ENCODE measurements at regions not wholly inside any gene's neighbourhood (a gene's known extent, or its start where the extent isn't known, plus 50 kb on each side); places are given as distances from the start of the nearest gene placed in this dataset.

GRCh38 chr2:224276251-224276650 lies 125.7 kb downstream of the FAM124B start:
- Histone ChIP-seq H3K36me3 (ENCODE audit: insufficient read depth, low read length) (no peaks in the 10 kb centered on the region), H3K9me2 (replicated peaks; ENCODE audit: insufficient read depth, low read length) (no peaks in the 10 kb centered on the region), H3K4me2 (ENCODE audit: low read depth, low read length, poor library complexity, severe bottlenecking) (no peak overlapping the region), H3K9me3 (ENCODE audit: low read length) (no peaks in the 10 kb centered on the region), H2AFZ (ENCODE audit: low read length) (no peak overlapping the region), H3K27ac (ENCODE audit: low read length) (no peak overlapping the region), H3K27me3 (ENCODE audit: low read length) (no peaks in the 10 kb centered on the region), H3K4me1 (ENCODE audit: low read length) (no peaks in the 10 kb centered on the region), H3K79me2 (ENCODE audit: low read length) (no peaks in the 10 kb centered on the region), H3K9ac (ENCODE audit: low read length) (no peak overlapping the region), H3K4me3 (ENCODE audit: low read length) (no peak overlapping the region), H4K20me1 (ENCODE audit: insufficient read depth, low read depth, low read length) (no peaks in the 10 kb centered on the region)
- DNase-seq, result no peak

GRCh38 chr2:224272237-224272910 lies 129.5 kb downstream of the FAM124B start:
- Histone ChIP-seq H3K9me3 (ENCODE audit: low read length) (no peaks in the 10 kb centered on the region), H4K20me1 (ENCODE audit: insufficient read depth, low read depth, low read length) (no peaks in the 10 kb centered on the region), H3K4me1 (ENCODE audit: low read length) (no peaks in the 10 kb centered on the region), H3K9me2 (replicated peaks; ENCODE audit: insufficient read depth, low read length) (no peaks in the 10 kb centered on the region), H3K4me3 (ENCODE audit: low read length) (no peak overlapping the region), H3K36me3 (ENCODE audit: insufficient read depth, low read length) (no peaks in the 10 kb centered on the region), H2AFZ (ENCODE audit: low read length) (no peak overlapping the region), H3K79me2 (ENCODE audit: low read length) (no peaks in the 10 kb centered on the region), H3K9ac (ENCODE audit: low read length) (no peak overlapping the region), H3K4me2 (ENCODE audit: low read depth, low read length, poor library complexity, severe bottlenecking) (no peak overlapping the region), H3K27me3 (ENCODE audit: low read length) (no peaks in the 10 kb centered on the region), H3K27ac (ENCODE audit: low read length) (no peak overlapping the region)
- no peak for DNase-seq

- H3K36me3 ChIP-seq (ENCODE audit: insufficient read depth, low read length), result no peaks in the 10 kb centered on the region
- H3K4me2 ChIP-seq (ENCODE audit: low read depth, low read length, poor library complexity, severe bottlenecking), result no peak overlapping the region
- no peak overlapping the region for H3K9ac ChIP-seq (ENCODE audit: low read length)
- no peak for DNase-seq
- no peak overlapping the region for H2AFZ ChIP-seq (ENCODE audit: low read length)
- no peak overlapping the region for H3K27ac ChIP-seq (ENCODE audit: low read length)
- H3K27me3 ChIP-seq (ENCODE audit: low read length), result no peaks in the 10 kb centered on the region
- no peak overlapping the region for H3K4me3 ChIP-seq (ENCODE audit: low read length)
- H3K9me2 ChIP-seq (replicated peaks; ENCODE audit: insufficient read depth, low read length), result no peaks in the 10 kb centered on the region
- H4K20me1 ChIP-seq (ENCODE audit: insufficient read depth, low read depth, low read length), result no peaks in the 10 kb centered on the region
- H3K4me1 ChIP-seq (ENCODE audit: low read length), result no peaks in the 10 kb centered on the region
- H3K9me3 ChIP-seq (ENCODE audit: low read length), result no peaks in the 10 kb centered on the region
- H3K79me2 ChIP-seq (ENCODE audit: low read length), result no peaks in the 10 kb centered on the region
Measured at GRCh38 chr2:224271617-224272236, 130.2 kb downstream of the FAM124B start.

GRCh38 chr2:224268441-224268840 lies 133.5 kb downstream of the FAM124B start:
- no peak for DNase-seq
- no peaks in the 10 kb centered on the region for H3K9me3 ChIP-seq (ENCODE audit: low read length)
- H2AFZ ChIP-seq (ENCODE audit: low read length), result no peak overlapping the region

GRCh38 chr2:224264259-224264658 lies 137.6 kb downstream of the FAM124B start:
- no peak overlapping the region for H3K4me3 ChIP-seq (ENCODE audit: low read length)
- H3K9me2 ChIP-seq (replicated peaks; ENCODE audit: insufficient read depth, low read length), result no peaks in the 10 kb centered on the region
- H3K27ac ChIP-seq (ENCODE audit: low read length), result no peak overlapping the region
- H2AFZ ChIP-seq (ENCODE audit: low read length), result no peak overlapping the region
- no peaks in the 10 kb centered on the region for H3K79me2 ChIP-seq (ENCODE audit: low read length)
- DNase-seq, result no peak
- H3K9ac ChIP-seq (ENCODE audit: low read length), result no peak overlapping the region
- H3K36me3 ChIP-seq (ENCODE audit: insufficient read depth, low read length), result no peaks in the 10 kb centered on the region
- H3K9me3 ChIP-seq (ENCODE audit: low read length), result no peaks in the 10 kb centered on the region
- no peak overlapping the region for H3K4me2 ChIP-seq (ENCODE audit: low read depth, low read length, poor library complexity, severe bottlenecking)
- peaks cover 5% of the 10 kb centered on the region; the same call in 1 of the 2 replicates for H3K4me1 ChIP-seq (ENCODE audit: low read length)
- no peaks in the 10 kb centered on the region for H3K27me3 ChIP-seq (ENCODE audit: low read length)
- H4K20me1 ChIP-seq (ENCODE audit: insufficient read depth, low read depth, low read length), result no peaks in the 10 kb centered on the region

More at GRCh38 chr2:224268441-224268840, 133.5 kb downstream of the FAM124B start:
- Histone ChIP-seq H3K4me3 (ENCODE audit: low read length) (no peak overlapping the region), H3K4me2 (ENCODE audit: low read depth, low read length, poor library complexity, severe bottlenecking) (no peak overlapping the region), H4K20me1 (ENCODE audit: insufficient read depth, low read depth, low read length) (no peaks in the 10 kb centered on the region), H3K36me3 (ENCODE audit: insufficient read depth, low read length) (no peaks in the 10 kb centered on the region), H3K27me3 (ENCODE audit: low read length) (no peaks in the 10 kb centered on the region), H3K27ac (ENCODE audit: low read length) (no peak overlapping the region), H3K79me2 (ENCODE audit: low read length) (no peaks in the 10 kb centered on the region), H3K9me2 (replicated peaks; ENCODE audit: insufficient read depth, low read length) (no peaks in the 10 kb centered on the region), H3K4me1 (ENCODE audit: low read length) (peaks cover 5% of the 10 kb centered on the region; the same call in 1 of the 2 replicates), H3K9ac (ENCODE audit: low read length) (no peak overlapping the region)

GRCh38 chr2:224263571-224264043 lies 138.3 kb downstream of the FAM124B start:
- no peaks in the 10 kb centered on the region for H3K27me3 ChIP-seq (ENCODE audit: low read length)
- H3K36me3 ChIP-seq (ENCODE audit: insufficient read depth, low read length), result no peaks in the 10 kb centered on the region
- no peak overlapping the region for H3K9ac ChIP-seq (ENCODE audit: low read length)
- H4K20me1 ChIP-seq (ENCODE audit: insufficient read depth, low read depth, low read length), result no peaks in the 10 kb centered on the region
- DNase-seq, result no peak
- H3K27ac ChIP-seq (ENCODE audit: low read length), result no peak overlapping the region
- H3K4me3 ChIP-seq (ENCODE audit: low read length), result no peak overlapping the region
- H3K9me3 ChIP-seq (ENCODE audit: low read length), result no peaks in the 10 kb centered on the region
- no peaks in the 10 kb centered on the region for H3K79me2 ChIP-seq (ENCODE audit: low read length)
- H3K9me2 ChIP-seq (replicated peaks; ENCODE audit: insufficient read depth, low read length), result no peaks in the 10 kb centered on the region
- peaks cover 5% of the 10 kb centered on the region; the same call in 1 of the 2 replicates for H3K4me1 ChIP-seq (ENCODE audit: low read length)
- no peak overlapping the region for H2AFZ ChIP-seq (ENCODE audit: low read length)
- no peak overlapping the region for H3K4me2 ChIP-seq (ENCODE audit: low read depth, low read length, poor library complexity, severe bottlenecking)

- Histone ChIP-seq H3K9ac (ENCODE audit: low read length) (no peak overlapping the region), H2AFZ (ENCODE audit: low read length) (no peak overlapping the region), H3K4me3 (ENCODE audit: low read length) (no peak overlapping the region), H4K20me1 (ENCODE audit: insufficient read depth, low read depth, low read length) (no peaks in the 10 kb centered on the region), H3K9me2 (replicated peaks; ENCODE audit: insufficient read depth, low read length) (no peaks in the 10 kb centered on the region), H3K79me2 (ENCODE audit: low read length) (no peaks in the 10 kb centered on the region), H3K4me2 (ENCODE audit: low read depth, low read length, poor library complexity, severe bottlenecking) (no peak overlapping the region), H3K27ac (ENCODE audit: low read length) (no peak overlapping the region), H3K27me3 (ENCODE audit: low read length) (no peaks in the 10 kb centered on the region), H3K9me3 (ENCODE audit: low read length) (no peaks in the 10 kb centered on the region), H3K4me1 (ENCODE audit: low read length) (peaks cover 5% of the 10 kb centered on the region; the same call in 1 of the 2 replicates), H3K36me3 (ENCODE audit: insufficient read depth, low read length) (no peaks in the 10 kb centered on the region)
- DNase-seq, result no peak
Measured at GRCh38 chr2:224261326-224261725, 140.6 kb downstream of the FAM124B start.

GRCh38 chr2:224260372-224261020 lies 141.4 kb downstream of the FAM124B start:
- Histone ChIP-seq H3K79me2 (ENCODE audit: low read length) (no peaks in the 10 kb centered on the region), H3K4me2 (ENCODE audit: low read depth, low read length, poor library complexity, severe bottlenecking) (no peak overlapping the region), H3K4me3 (ENCODE audit: low read length) (no peak overlapping the region), H3K9ac (ENCODE audit: low read length) (no peak overlapping the region), H3K9me2 (replicated peaks; ENCODE audit: insufficient read depth, low read length) (no peaks in the 10 kb centered on the region), H3K9me3 (ENCODE audit: low read length) (no peaks in the 10 kb centered on the region), H3K36me3 (ENCODE audit: insufficient read depth, low read length) (no peaks in the 10 kb centered on the region), H4K20me1 (ENCODE audit: insufficient read depth, low read depth, low read length) (no peaks in the 10 kb centered on the region), H2AFZ (ENCODE audit: low read length) (no peak overlapping the region), H3K27me3 (ENCODE audit: low read length) (no peaks in the 10 kb centered on the region), H3K4me1 (ENCODE audit: low read length) (peaks cover 5% of the 10 kb centered on the region; the same call in 1 of the 2 replicates), H3K27ac (ENCODE audit: low read length) (no peak overlapping the region)
- DNase-seq, result no peak
